ENCODE measurements at regions not wholly inside any gene's neighbourhood (a gene's known extent, or its start where the extent isn't known, plus 50 kb on each side); places are given as distances from the start of the nearest gene placed in this dataset.

DNA sequence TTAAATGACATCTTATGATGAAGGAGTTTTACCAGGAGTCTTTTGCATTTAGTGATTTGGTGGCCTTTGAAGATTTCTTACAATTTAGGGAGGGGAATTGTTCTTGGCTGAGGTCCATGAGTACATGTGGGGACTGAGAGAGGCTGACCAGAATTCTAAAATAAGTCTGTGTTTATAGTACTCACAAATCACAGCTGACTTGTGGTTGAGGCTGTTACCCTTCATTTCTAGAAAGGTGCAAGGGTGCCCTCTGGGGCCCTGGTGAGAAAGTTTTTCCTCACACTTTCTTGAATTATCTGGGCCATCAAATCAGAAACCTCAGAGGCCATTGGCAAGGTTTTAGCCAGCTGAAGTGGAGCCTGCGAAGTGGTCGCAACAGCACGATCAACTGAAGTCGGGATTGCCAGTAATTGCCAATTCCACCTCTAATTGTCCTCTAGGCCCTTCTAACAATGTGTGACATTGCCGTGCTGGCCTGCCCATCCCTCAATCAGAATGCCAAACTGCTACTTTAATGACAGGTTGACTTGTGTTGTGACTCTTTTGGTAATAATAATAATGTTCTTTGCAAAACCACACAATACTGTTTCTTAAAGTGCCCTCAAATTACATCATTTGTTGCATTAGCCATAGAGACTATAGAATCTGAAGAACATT is 221.6 kb downstream of the OGFRL1 start:
- Histone ChIP-seq H3K36me3 (replicated peaks; ENCODE audit: low read depth, low read length) (no peaks in the 10 kb centered on the region), H3K27ac (ENCODE audit: low read length) (no peak overlapping the region), H3K9ac (ENCODE audit: low read length) (no peak overlapping the region), H4K20me1 (ENCODE audit: insufficient read depth, low read length) (no peaks in the 10 kb centered on the region), H3K4me2 (ENCODE audit: low read length) (no peak overlapping the region), H2AFZ (ENCODE audit: low read depth, low read length) (no peak overlapping the region), H3K4me1 (ENCODE audit: low read length) (peaks cover 8% of the 10 kb centered on the region), H3K4me3 (ENCODE audit: low read length) (no peak overlapping the region), H3K9me3 (ENCODE audit: insufficient read depth, low read length) (no peaks in the 10 kb centered on the region), H3K79me2 (ENCODE audit: low read length) (no peaks in the 10 kb centered on the region), H3K27me3 (ENCODE audit: low read depth, low read length) (no peaks in the 10 kb centered on the region)
- TF ChIP-seq, protein P1, sequence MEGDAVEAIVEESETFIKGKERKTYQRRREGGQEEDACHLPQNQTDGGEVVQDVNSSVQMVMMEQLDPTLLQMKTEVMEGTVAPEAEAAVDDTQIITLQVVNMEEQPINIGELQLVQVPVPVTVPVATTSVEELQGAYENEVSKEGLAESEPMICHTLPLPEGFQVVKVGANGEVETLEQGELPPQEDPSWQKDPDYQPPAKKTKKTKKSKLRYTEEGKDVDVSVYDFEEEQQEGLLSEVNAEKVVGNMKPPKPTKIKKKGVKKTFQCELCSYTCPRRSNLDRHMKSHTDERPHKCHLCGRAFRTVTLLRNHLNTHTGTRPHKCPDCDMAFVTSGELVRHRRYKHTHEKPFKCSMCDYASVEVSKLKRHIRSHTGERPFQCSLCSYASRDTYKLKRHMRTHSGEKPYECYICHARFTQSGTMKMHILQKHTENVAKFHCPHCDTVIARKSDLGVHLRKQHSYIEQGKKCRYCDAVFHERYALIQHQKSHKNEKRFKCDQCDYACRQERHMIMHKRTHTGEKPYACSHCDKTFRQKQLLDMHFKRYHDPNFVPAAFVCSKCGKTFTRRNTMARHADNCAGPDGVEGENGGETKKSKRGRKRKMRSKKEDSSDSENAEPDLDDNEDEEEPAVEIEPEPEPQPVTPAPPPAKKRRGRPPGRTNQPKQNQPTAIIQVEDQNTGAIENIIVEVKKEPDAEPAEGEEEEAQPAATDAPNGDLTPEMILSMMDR (IDR thresholded peaks at IDR 0.05; ENCODE audit: low read depth, low read length) = peak; percentile 84
- TF ChIP-seq EZH2phosphoT487 (IDR thresholded peaks at IDR 0.05; ENCODE audit: low read depth) = no peak

DNA sequence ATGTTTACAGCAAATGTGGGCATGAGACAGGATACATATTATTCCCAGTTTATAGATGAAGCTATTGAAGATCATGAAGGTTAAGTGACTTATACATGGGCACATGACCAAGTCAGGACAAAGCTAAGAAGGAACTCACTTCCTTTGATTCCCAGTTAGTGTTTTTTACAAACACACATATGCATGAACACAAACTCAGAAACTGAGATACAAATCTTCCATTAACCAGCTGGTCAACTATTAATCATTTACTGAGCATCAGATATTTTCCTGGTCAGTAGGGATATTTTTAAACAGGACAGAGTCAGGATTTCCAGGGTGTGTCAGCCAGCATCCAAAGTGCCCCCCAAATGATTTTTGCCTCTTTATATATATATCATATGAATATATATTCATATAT is 222.2 kb downstream of the OGFRL1 start:
- H3K4me3 ChIP-seq (ENCODE audit: low read length) = no peak overlapping the region
- H3K4me2 ChIP-seq (ENCODE audit: low read length) = no peak overlapping the region
- no peak for TF ChIP-seq EZH2phosphoT487 (IDR thresholded peaks at IDR 0.05; ENCODE audit: low read depth)
- TF ChIP-seq, protein P1 (IDR thresholded peaks at IDR 0.05; ENCODE audit: low read depth, low read length) = no peak

DNA sequence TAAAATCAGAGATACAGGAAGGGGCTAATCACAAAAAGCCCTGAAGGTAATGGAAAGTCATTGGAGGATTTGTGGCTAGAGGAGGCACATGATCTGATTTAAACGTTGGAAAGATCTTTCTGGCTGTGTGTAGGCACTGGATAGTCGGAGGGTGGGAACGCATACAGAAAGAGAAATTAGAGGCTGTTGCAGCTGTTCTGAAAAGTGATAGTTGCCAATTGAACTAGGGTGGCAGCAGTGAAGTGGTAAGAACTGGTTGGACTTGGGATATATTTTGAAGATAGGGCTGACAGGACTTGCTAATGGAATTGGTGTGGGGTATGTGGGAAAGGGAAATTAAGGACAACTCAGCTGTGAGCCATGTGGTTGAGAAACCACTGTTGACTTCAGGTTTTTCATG is 223.6 kb downstream of the OGFRL1 start:
- Histone ChIP-seq H3K27me3 (ENCODE audit: low read depth, low read length) (no peaks in the 10 kb centered on the region), H3K9ac (ENCODE audit: low read length) (no peak overlapping the region), H3K4me1 (ENCODE audit: low read length) (peaks cover 8% of the 10 kb centered on the region), H3K4me2 (ENCODE audit: low read length) (no peak overlapping the region), H3K27ac (ENCODE audit: low read length) (no peak overlapping the region), H3K36me3 (replicated peaks; ENCODE audit: low read depth, low read length) (no peaks in the 10 kb centered on the region), H3K9me3 (ENCODE audit: insufficient read depth, low read length) (no peaks in the 10 kb centered on the region), H3K79me2 (ENCODE audit: low read length) (no peaks in the 10 kb centered on the region), H4K20me1 (ENCODE audit: insufficient read depth, low read length) (no peaks in the 10 kb centered on the region), H2AFZ (ENCODE audit: low read depth, low read length) (no peak overlapping the region), H3K4me3 (ENCODE audit: low read length) (no peak overlapping the region)
- no peak for TF ChIP-seq EZH2phosphoT487 (IDR thresholded peaks at IDR 0.05; ENCODE audit: low read depth)
- TF ChIP-seq, protein P1 (IDR thresholded peaks at IDR 0.05; ENCODE audit: low read depth, low read length) = no peak

More for the DNA sequence above, 222.2 kb downstream of the OGFRL1 start:
- Histone ChIP-seq H3K79me2 (ENCODE audit: low read length) (no peaks in the 10 kb centered on the region), H3K27ac (ENCODE audit: low read length) (no peak overlapping the region), H3K4me1 (ENCODE audit: low read length) (peaks cover 8% of the 10 kb centered on the region), H2AFZ (ENCODE audit: low read depth, low read length) (no peak overlapping the region), H3K9me3 (ENCODE audit: insufficient read depth, low read length) (no peaks in the 10 kb centered on the region), H3K27me3 (ENCODE audit: low read depth, low read length) (no peaks in the 10 kb centered on the region), H3K36me3 (replicated peaks; ENCODE audit: low read depth, low read length) (no peaks in the 10 kb centered on the region), H4K20me1 (ENCODE audit: insufficient read depth, low read length) (no peaks in the 10 kb centered on the region), H3K9ac (ENCODE audit: low read length) (no peak overlapping the region)

DNA sequence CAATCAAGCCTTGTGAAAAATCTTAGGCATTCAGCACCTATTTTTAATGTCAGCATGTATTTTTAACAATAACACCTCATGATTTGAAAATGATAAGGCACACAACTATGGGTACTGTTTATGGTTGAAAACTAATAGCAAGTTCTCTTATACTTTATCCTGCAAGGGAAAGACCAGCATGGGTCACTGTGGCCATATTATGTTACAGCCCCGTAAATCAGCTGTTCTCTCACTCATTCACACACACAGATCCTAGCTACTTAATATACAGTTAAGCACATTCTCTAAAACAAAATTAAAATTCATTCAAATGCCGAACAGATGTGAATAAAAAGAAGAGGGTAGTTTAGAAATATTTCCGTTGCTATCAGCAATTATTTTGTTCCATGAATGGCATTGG is 224.4 kb downstream of the OGFRL1 start:
- H3K9me3 ChIP-seq (ENCODE audit: insufficient read depth, low read length) = no peaks in the 10 kb centered on the region
- H2AFZ ChIP-seq (ENCODE audit: low read depth, low read length) = no peak overlapping the region
- H4K20me1 ChIP-seq (ENCODE audit: insufficient read depth, low read length) = no peaks in the 10 kb centered on the region
- H3K27ac ChIP-seq (ENCODE audit: low read length) = no peak overlapping the region
- no peak overlapping the region for H3K9ac ChIP-seq (ENCODE audit: low read length)
- no peaks in the 10 kb centered on the region for H3K79me2 ChIP-seq (ENCODE audit: low read length)
- no peak overlapping the region for H3K4me2 ChIP-seq (ENCODE audit: low read length)
- H3K4me1 ChIP-seq (ENCODE audit: low read length) = peaks cover 8% of the 10 kb centered on the region
- H3K4me3 ChIP-seq (ENCODE audit: low read length) = no peak overlapping the region
- no peaks in the 10 kb centered on the region for H3K27me3 ChIP-seq (ENCODE audit: low read depth, low read length)
- TF ChIP-seq EZH2phosphoT487 (IDR thresholded peaks at IDR 0.05; ENCODE audit: low read depth) = no peak
- TF ChIP-seq, protein P1 (IDR thresholded peaks at IDR 0.05; ENCODE audit: low read depth, low read length) = no peak
- no peaks in the 10 kb centered on the region for H3K36me3 ChIP-seq (replicated peaks; ENCODE audit: low read depth, low read length)
